Chondrocyte (in vitro differentiated cells): ENCODE measurements at regions not wholly inside any gene's neighbourhood (a gene's known extent, or its start where the extent isn't known, plus 50 kb on each side); places are given as distances from the start of the nearest gene placed in this dataset.

ENCODE experiments used
- DNase-seq: peaks from one replicate; pipeline ENCODE4 v3.0.0; 2021; ENCODE audit warnings: mixed read lengths, low spot score
- H3K27ac Mint-ChIP-seq: one replicate; pipeline ENCODE4 v1.8.0; 2021; ENCODE audit warnings: mild to moderate bottlenecking, moderate library complexity, mixed read lengths; ENCODE audit not compliant: unreplicated experiment
- H3K27me3 Mint-ChIP-seq: 2 replicates; pipeline ENCODE4 v1.8.0; 2021; ENCODE audit warnings: low read depth, mixed read lengths
- H3K36me3 Mint-ChIP-seq: 2 replicates; pipeline ENCODE4 v1.8.0; 2021; ENCODE audit warnings: low read depth, mixed read lengths
- H3K4me1 Mint-ChIP-seq: 2 replicates; pipeline ENCODE4 v1.8.0; 2021; ENCODE audit warnings: low read depth, mild to moderate bottlenecking, mixed read lengths
- H3K4me3 Mint-ChIP-seq: one replicate; pipeline ENCODE4 v1.8.0; 2021; ENCODE audit warnings: mild to moderate bottlenecking, moderate library complexity, mixed read lengths; ENCODE audit not compliant: unreplicated experiment
- H3K9me3 Mint-ChIP-seq: 2 replicates; pipeline ENCODE4 v1.8.0; 2021; ENCODE audit warnings: low read depth, mixed read lengths
- CTCF ChIP-seq: fragments of 200-600 bp; sonication (generic); IDR thresholded peaks from 2 replicates; pipeline ENCODE4 v1.5.0; 2021; ENCODE audit warnings: antibody characterized with exemption, mild to moderate bottlenecking, moderate library complexity

- H3K4me1 Mint-ChIP-seq: no peaks in the 10 kb centered on the region
Measured at GRCh38 chr5:120999550-120999949, 535.5 kb downstream of the PRR16 start.

GRCh38 chr5:121006217-121006616, 542.1 kb downstream of the PRR16 start:
- H3K36me3 Mint-ChIP-seq: no peaks in the 10 kb centered on the region
- H3K27me3 Mint-ChIP-seq: no peaks in the 10 kb centered on the region
- no peak overlapping the region for H3K4me3 Mint-ChIP-seq
- H3K9me3 Mint-ChIP-seq: no peaks in the 10 kb centered on the region
- DNase-seq: no peak
- no peaks in the 10 kb centered on the region for H3K4me1 Mint-ChIP-seq
- no peak overlapping the region for H3K27ac Mint-ChIP-seq
- no peak for TF ChIP-seq CTCF

More at GRCh38 chr5:120999550-120999949, 535.5 kb downstream of the PRR16 start:
- no peak for DNase-seq
- H3K36me3 Mint-ChIP-seq: no peaks in the 10 kb centered on the region
- H3K4me3 Mint-ChIP-seq: no peak overlapping the region
- no peaks in the 10 kb centered on the region for H3K27me3 Mint-ChIP-seq
- no peaks in the 10 kb centered on the region for H3K9me3 Mint-ChIP-seq
- no peak for TF ChIP-seq CTCF
- H3K27ac Mint-ChIP-seq: no peak overlapping the region

GRCh38 chr5:121008041-121008440, 543.9 kb downstream of the PRR16 start:
- no peak for DNase-seq
- no peak overlapping the region for H3K27ac Mint-ChIP-seq
- H3K4me3 Mint-ChIP-seq: no peak overlapping the region
- no peaks in the 10 kb centered on the region for H3K36me3 Mint-ChIP-seq
- no peaks in the 10 kb centered on the region for H3K4me1 Mint-ChIP-seq
- H3K9me3 Mint-ChIP-seq: no peaks in the 10 kb centered on the region
- TF ChIP-seq CTCF: no peak
- no peaks in the 10 kb centered on the region for H3K27me3 Mint-ChIP-seq

GRCh38 chr5:121009058-121009457, 545.0 kb downstream of the PRR16 start:
- Mint-ChIP-seq H3K4me1 (no peaks in the 10 kb centered on the region), H3K4me3 (no peak overlapping the region), H3K27me3 (no peaks in the 10 kb centered on the region), H3K27ac (no peak overlapping the region), H3K9me3 (no peaks in the 10 kb centered on the region), H3K36me3 (no peaks in the 10 kb centered on the region)
- TF ChIP-seq CTCF: no peak
- DNase-seq: no peak

- Mint-ChIP-seq H3K4me1 (no peaks in the 10 kb centered on the region), H3K27ac (no peak overlapping the region), H3K27me3 (peaks cover 6% of the 10 kb centered on the region), H3K4me3 (no peak overlapping the region), H3K36me3 (no peaks in the 10 kb centered on the region), H3K9me3 (no peaks in the 10 kb centered on the region)
- DNase-seq: no peak
- TF ChIP-seq CTCF: no peak
Measured at GRCh38 chr5:121018004-121018403, 553.9 kb downstream of the PRR16 start.
